PC-3 (cell line): ENCODE measurements at regions not wholly inside any gene's neighbourhood (a gene's known extent, or its start where the extent isn't known, plus 50 kb on each side); places are given as distances from the start of the nearest gene placed in this dataset.

Source experiments
- EZH2 ChIP-seq: fragments of 300-600 bp; sonication (generic); IDR thresholded peaks from one replicate; pipeline ENCODE4 v1.6.1; 2017; ENCODE audit warnings: antibody characterized with exemption, mild to moderate bottlenecking, low read length; ENCODE audit not compliant: unreplicated experiment
- EZH2phosphoT487 ChIP-seq: fragments of 300-600 bp; sonication (generic); IDR thresholded peaks from 2 replicates; pipeline ENCODE4 v1.6.1; 2018; ENCODE audit warnings: mild to moderate bottlenecking, antibody characterized with exemption, low read length, borderline replicate concordance
- TF ChIP-seq, protein P1 (sequence below): fragments of 300-600 bp; sonication (generic); conservative IDR thresholded peaks from 2 replicates; pipeline ENCODE4 v1.5.1; 2017; ENCODE audit warnings: antibody characterized with exemption, low read depth, mild to moderate bottlenecking, low read length

DNA sequence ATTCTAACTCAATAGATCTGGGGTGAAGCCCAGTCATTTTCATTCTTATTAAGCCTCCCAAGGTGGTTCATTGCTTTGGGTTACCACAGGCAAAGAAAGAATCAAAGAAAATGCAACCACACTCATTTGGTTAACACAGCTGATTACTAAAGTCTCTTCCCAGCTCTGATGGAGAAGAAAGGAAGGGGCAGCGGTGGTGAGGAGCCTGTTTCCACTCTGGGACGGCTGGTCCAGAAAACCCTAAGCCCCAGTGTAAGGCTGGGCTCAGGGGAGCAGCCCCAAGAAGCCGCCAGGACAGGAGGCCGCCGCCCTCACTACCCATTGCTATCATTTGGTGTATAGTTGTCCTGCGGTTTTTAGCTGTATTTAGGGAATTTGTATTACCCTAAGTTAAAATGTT is 226.9 kb downstream of the CD83 start:
- TF ChIP-seq EZH2phosphoT487 (no peak), EZH2 (no peak)
- TF ChIP-seq, protein P1, sequence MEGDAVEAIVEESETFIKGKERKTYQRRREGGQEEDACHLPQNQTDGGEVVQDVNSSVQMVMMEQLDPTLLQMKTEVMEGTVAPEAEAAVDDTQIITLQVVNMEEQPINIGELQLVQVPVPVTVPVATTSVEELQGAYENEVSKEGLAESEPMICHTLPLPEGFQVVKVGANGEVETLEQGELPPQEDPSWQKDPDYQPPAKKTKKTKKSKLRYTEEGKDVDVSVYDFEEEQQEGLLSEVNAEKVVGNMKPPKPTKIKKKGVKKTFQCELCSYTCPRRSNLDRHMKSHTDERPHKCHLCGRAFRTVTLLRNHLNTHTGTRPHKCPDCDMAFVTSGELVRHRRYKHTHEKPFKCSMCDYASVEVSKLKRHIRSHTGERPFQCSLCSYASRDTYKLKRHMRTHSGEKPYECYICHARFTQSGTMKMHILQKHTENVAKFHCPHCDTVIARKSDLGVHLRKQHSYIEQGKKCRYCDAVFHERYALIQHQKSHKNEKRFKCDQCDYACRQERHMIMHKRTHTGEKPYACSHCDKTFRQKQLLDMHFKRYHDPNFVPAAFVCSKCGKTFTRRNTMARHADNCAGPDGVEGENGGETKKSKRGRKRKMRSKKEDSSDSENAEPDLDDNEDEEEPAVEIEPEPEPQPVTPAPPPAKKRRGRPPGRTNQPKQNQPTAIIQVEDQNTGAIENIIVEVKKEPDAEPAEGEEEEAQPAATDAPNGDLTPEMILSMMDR: no peak
